Breast epithelium (tissue), 4 donors: ENCODE measurements at regions not wholly inside any gene's neighbourhood (a gene's known extent, or its start where the extent isn't known, plus 50 kb on each side); places are given as distances from the start of the nearest gene placed in this dataset.

Experiments used
- DNase-seq, 2 donors: peaks; one replicate each; pipeline ENCODE4 v3.0.0-alpha.2; 2019; ENCODE audit warnings: low spot score in 2 of 2
- H3K27ac ChIP-seq, 2 donors: fragments of 200-600 bp; sonication (generic) in 1 of 2; one replicate each; pipeline ENCODE4 v1.5.1; 2016 to 2019; ENCODE audit warnings: mild to moderate bottlenecking in 1 of 2
- H3K27me3 ChIP-seq, 2 donors: fragments of 200-600 bp; sonication (generic) in 1 of 2; one replicate each; pipeline versions ENCODE4 v1.5.1 to v1.6.0; 2017 to 2019; ENCODE audit warnings: control low read depth in 1 of 2, mild to moderate bottlenecking in 1 of 2
- H3K36me3 ChIP-seq: fragments of 200-600 bp; one replicate; pipeline ENCODE4 v1.5.1; 2019
- H3K4me1 ChIP-seq, 2 donors: fragments of 200-600 bp; sonication (generic); one replicate each; pipeline ENCODE4 v1.5.1; 2016 to 2019; ENCODE audit warnings: control low read depth in 1 of 2
- H3K4me3 ChIP-seq, 3 donors: fragments of 200-600 bp; sonication (generic); 1 replicate in 2 of 3; 2 replicates in 1 of 3; pipeline ENCODE4 v1.5.1; 2016 to 2019; ENCODE audit warnings: mild to moderate bottlenecking in 3 of 3, moderate library complexity in 2 of 3
- H3K9me3 ChIP-seq, 2 donors: fragments of 200-600 bp; sonication (generic) in 1 of 2; one replicate each; pipeline ENCODE4 v1.5.1; 2016 to 2019; ENCODE audit warnings: control low read depth in 1 of 2
- POLR2A ChIP-seq: fragments of 450-650 bp; IDR thresholded peaks from one replicate; pipeline ENCODE4 v1.6.1; 2016; ENCODE audit warnings: antibody characterized with exemption, mild to moderate bottlenecking, moderate library complexity
- POLR2AphosphoS5 ChIP-seq, 3 donors: sonication (generic); formaldehyde crosslinking; IDR thresholded peaks; one replicate each; pipeline ENCODE4 v1.6.1; 2017; ENCODE audit warnings: antibody characterized with exemption in 3 of 3
- intact Hi-C: fragments of 100-400 bp; cut with DNase I; formaldehyde crosslinking; loops from one replicate; pipeline ENCODE4 v1.15.1; 2023; ENCODE audit warnings: low total_unique reads
- TF ChIP-seq, protein P1 (sequence below), 3 donors: fragments of 450-650 bp; IDR thresholded peaks; one replicate each; pipeline ENCODE4 v1.5.1; 2016 to 2017; ENCODE audit warnings: antibody characterized with exemption in 3 of 3, mild to moderate bottlenecking in 3 of 3, moderate library complexity in 3 of 3

GRCh38 chr7:114133717-114134116 lies 214.9 kb upstream of the PPP1R3A start:
- no peaks in the 10 kb centered on the region for H3K4me1 ChIP-seq
- TF ChIP-seq POLR2AphosphoS5 (IDR thresholded peaks at IDR 0.05): no peak
- H3K27me3 ChIP-seq: no peaks in the 10 kb centered on the region
- H3K27ac ChIP-seq: no peak overlapping the region
- H3K9me3 ChIP-seq: no peaks in the 10 kb centered on the region
- DNase-seq: no peak
- H3K36me3 ChIP-seq: no peaks in the 10 kb centered on the region
- intact Hi-C loops: no loop called here
- no peak overlapping the region for H3K4me3 ChIP-seq

DNA sequence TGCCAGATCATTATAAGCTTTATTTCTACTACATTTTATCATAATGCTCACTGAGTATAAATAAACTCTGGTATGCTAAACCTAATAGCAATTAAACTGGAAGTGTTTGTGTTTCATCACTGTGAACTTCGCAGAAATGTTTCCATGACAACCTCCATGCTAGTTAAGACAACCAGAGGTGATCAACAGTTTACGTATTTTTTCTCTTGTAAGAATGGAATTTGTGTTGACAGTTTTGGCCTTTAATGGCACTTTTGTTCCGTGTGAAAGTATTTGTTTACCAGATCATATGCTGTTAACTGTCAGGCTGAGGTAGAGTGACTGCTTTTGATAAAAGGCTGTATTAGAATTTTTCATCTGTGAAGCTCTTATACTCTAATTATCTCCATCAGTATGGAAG lies 212.1 kb upstream of the PPP1R3A start:
- intact Hi-C loops: no loop called here
- no peak overlapping the region for H3K4me3 ChIP-seq
- H3K4me1 ChIP-seq: no peaks in the 10 kb centered on the region
- H3K27ac ChIP-seq: no peak overlapping the region
- H3K27me3 ChIP-seq: no peaks in the 10 kb centered on the region
- TF ChIP-seq, protein P1, sequence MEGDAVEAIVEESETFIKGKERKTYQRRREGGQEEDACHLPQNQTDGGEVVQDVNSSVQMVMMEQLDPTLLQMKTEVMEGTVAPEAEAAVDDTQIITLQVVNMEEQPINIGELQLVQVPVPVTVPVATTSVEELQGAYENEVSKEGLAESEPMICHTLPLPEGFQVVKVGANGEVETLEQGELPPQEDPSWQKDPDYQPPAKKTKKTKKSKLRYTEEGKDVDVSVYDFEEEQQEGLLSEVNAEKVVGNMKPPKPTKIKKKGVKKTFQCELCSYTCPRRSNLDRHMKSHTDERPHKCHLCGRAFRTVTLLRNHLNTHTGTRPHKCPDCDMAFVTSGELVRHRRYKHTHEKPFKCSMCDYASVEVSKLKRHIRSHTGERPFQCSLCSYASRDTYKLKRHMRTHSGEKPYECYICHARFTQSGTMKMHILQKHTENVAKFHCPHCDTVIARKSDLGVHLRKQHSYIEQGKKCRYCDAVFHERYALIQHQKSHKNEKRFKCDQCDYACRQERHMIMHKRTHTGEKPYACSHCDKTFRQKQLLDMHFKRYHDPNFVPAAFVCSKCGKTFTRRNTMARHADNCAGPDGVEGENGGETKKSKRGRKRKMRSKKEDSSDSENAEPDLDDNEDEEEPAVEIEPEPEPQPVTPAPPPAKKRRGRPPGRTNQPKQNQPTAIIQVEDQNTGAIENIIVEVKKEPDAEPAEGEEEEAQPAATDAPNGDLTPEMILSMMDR (IDR thresholded peaks at IDR 0.05): no peak
- TF ChIP-seq POLR2A (no peak), POLR2AphosphoS5 (IDR thresholded peaks at IDR 0.05) (no peak)
- no peaks in the 10 kb centered on the region for H3K36me3 ChIP-seq
- no peaks in the 10 kb centered on the region for H3K9me3 ChIP-seq
- no peak for DNase-seq

GRCh38 chr7:114128880-114129279 lies 210.1 kb upstream of the PPP1R3A start:
- H3K4me1 ChIP-seq: no peaks in the 10 kb centered on the region
- TF ChIP-seq POLR2AphosphoS5 (IDR thresholded peaks at IDR 0.05) (no peak), POLR2A (no peak)
- TF ChIP-seq, protein P1 (IDR thresholded peaks at IDR 0.05): no peak
- no peaks in the 10 kb centered on the region for H3K36me3 ChIP-seq
- H3K27ac ChIP-seq: no peak overlapping the region
- H3K27me3 ChIP-seq: no peaks in the 10 kb centered on the region
- H3K4me3 ChIP-seq: no peak overlapping the region
- no peak for DNase-seq
- intact Hi-C loops: no loop called here
- H3K9me3 ChIP-seq: no peaks in the 10 kb centered on the region

GRCh38 chr7:114126095-114126494 lies 207.3 kb upstream of the PPP1R3A start:
- no peaks in the 10 kb centered on the region for H3K36me3 ChIP-seq
- TF ChIP-seq POLR2AphosphoS5 (IDR thresholded peaks at IDR 0.05) (no peak), POLR2A (no peak)
- TF ChIP-seq, protein P1 (IDR thresholded peaks at IDR 0.05): no peak
- H3K9me3 ChIP-seq: no peaks in the 10 kb centered on the region
- H3K4me1 ChIP-seq: no peaks in the 10 kb centered on the region
- H3K27ac ChIP-seq: no peak overlapping the region
- intact Hi-C loops: no loop called here
- DNase-seq: no peak
- no peak overlapping the region for H3K4me3 ChIP-seq
- H3K27me3 ChIP-seq: no peaks in the 10 kb centered on the region

DNA sequence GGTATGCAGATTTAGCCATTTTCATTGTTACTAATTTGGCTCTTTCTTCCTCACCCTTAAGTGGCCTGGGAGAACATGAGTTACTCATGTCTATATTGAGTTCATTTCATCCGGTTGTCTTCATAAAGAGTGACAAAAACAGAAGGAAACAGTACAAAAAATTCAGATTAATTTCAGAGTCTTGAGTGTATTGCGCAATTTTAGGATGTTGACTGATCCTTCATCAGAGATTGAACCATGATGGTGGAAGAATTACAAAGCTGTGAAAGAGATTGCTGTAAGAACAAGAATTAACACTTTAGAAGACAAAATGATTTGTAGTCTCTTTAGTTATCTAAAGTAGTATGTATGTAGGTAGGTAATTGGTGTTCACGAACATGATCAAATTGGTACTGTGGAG lies 194.0 kb upstream of the PPP1R3A start:
- H3K4me1 ChIP-seq: no peaks in the 10 kb centered on the region
- intact Hi-C loops: no loop called here

More for the DNA sequence above, 194.0 kb upstream of the PPP1R3A start:
- no peak for DNase-seq
- no peaks in the 10 kb centered on the region for H3K27me3 ChIP-seq
- TF ChIP-seq POLR2AphosphoS5 (IDR thresholded peaks at IDR 0.05) (no peak), POLR2A (no peak)
- TF ChIP-seq, protein P1 (IDR thresholded peaks at IDR 0.05): no peak
- no peaks in the 10 kb centered on the region for H3K36me3 ChIP-seq
- H3K27ac ChIP-seq: no peak overlapping the region
- H3K9me3 ChIP-seq: no peaks in the 10 kb centered on the region
- H3K4me3 ChIP-seq: no peak overlapping the region
